Posterior vena cava (tissue), 2 donors: ENCODE measurements at regions not wholly inside any gene's neighbourhood (a gene's known extent, or its start where the extent isn't known, plus 50 kb on each side); places are given as distances from the start of the nearest gene placed in this dataset.
"Not testable (repeated sequence)": the region's sequence is repeated elsewhere in the genome, so short reads cannot be mapped to it uniquely, and the experiment has no call there.

Source experiments
- DNase-seq: peaks from one replicate; pipeline ENCODE4 v3.0.0-alpha.2; 2020; ENCODE audit warnings: low spot score
- intact Hi-C, 2 donors: fragments of 100-400 bp; cut with DNase I; formaldehyde crosslinking; loops; one replicate each; pipeline versions ENCODE4 v1.14.1 to v1.14.2; 2022 to 2023
- donor health status: DM: yes; HTN: yes; CAD: no.
- donor health status: DM: yes; HTN: yes; CAD: no.

- no peak for DNase-seq
- intact Hi-C loops: no loop called here
Observed at GRCh38 chr10:25786161-25786560, 147.9 kb upstream of the MYO3A start.

GRCh38 chr10:25786899-25787298 lies 147.1 kb upstream of the MYO3A start:
- intact Hi-C loops: no loop called here
- DNase-seq: no peak

- intact Hi-C loops: no loop called here
- DNase-seq: no peak
Observed at GRCh38 chr10:25797888-25798429, 136.1 kb upstream of the MYO3A start.

- DNase-seq: no peak
- intact Hi-C loops: no loop called here
Observed at GRCh38 chr10:25804505-25804904, 129.5 kb upstream of the MYO3A start.

- intact Hi-C loops: no loop called here
- no peak for DNase-seq
Observed at GRCh38 chr10:25805986-25806385, 128.0 kb upstream of the MYO3A start.

- intact Hi-C loops: no loop called here
Observed at GRCh38 chr10:25808372-25808771, 125.7 kb upstream of the MYO3A start.

GRCh38 chr10:25811052-25811685 lies 122.9 kb upstream of the MYO3A start:
- intact Hi-C loops: no loop called here
- DNase-seq: no peak

More at GRCh38 chr10:25808372-25808771, 125.7 kb upstream of the MYO3A start:
- DNase-seq: no peak

GRCh38 chr10:25813511-25813910 lies 120.5 kb upstream of the MYO3A start:
- DNase-seq: no peak
- intact Hi-C loops: no loop called here

GRCh38 chr10:25815236-25815635 lies 118.8 kb upstream of the MYO3A start:
- DNase-seq: no peak

GRCh38 chr10:25815999-25816768 lies 117.8 kb upstream of the MYO3A start:
- intact Hi-C loops: no loop called here

More at GRCh38 chr10:25815236-25815635, 118.8 kb upstream of the MYO3A start:
- intact Hi-C loops: no loop called here

GRCh38 chr10:25817200-25817599 lies 116.8 kb upstream of the MYO3A start:
- intact Hi-C loops: no loop called here
- DNase-seq: no peak

More at GRCh38 chr10:25815999-25816768, 117.8 kb upstream of the MYO3A start:
- no peak for DNase-seq

GRCh38 chr10:25818751-25819150 lies 115.3 kb upstream of the MYO3A start:
- intact Hi-C loops: no loop called here
- no peak for DNase-seq

GRCh38 chr10:25820472-25820871 lies 113.6 kb upstream of the MYO3A start:
- intact Hi-C loops: no loop called here
- no peak for DNase-seq

GRCh38 chr10:25820874-25821273 lies 113.2 kb upstream of the MYO3A start:
- intact Hi-C loops: no loop called here
- no peak for DNase-seq

GRCh38 chr10:25824050-25824449 lies 110.0 kb upstream of the MYO3A start:
- no peak for DNase-seq
- intact Hi-C loops: no loop called here

- intact Hi-C loops: no loop called here
- DNase-seq: no peak
Observed at GRCh38 chr10:25828475-25828874, 105.6 kb upstream of the MYO3A start.

- intact Hi-C loops: no loop called here
- DNase-seq: no peak
Observed at GRCh38 chr10:25831080-25831479, 102.9 kb upstream of the MYO3A start.

- no peak for DNase-seq
- intact Hi-C loops: no loop called here
Observed at GRCh38 chr10:25839683-25840082, 94.3 kb upstream of the MYO3A start.

- intact Hi-C loops, DNase-seq: not testable (repeated sequence)
Observed at GRCh38 chr10:25840875-25841274, 93.2 kb upstream of the MYO3A start.

GRCh38 chr10:25842146-25842545 lies 91.9 kb upstream of the MYO3A start:
- no peak for DNase-seq
- intact Hi-C loops: no loop called here
